GM12891 (cell line): ENCODE measurements at regions not wholly inside any gene's neighbourhood (a gene's known extent, or its start where the extent isn't known, plus 50 kb on each side); places are given as distances from the start of the nearest gene placed in this dataset.

Experiments
- POLR2A ChIP-seq: IDR thresholded peaks from 2 replicates; pipeline ENCODE4 v1.6.1; 2011; ENCODE audit warnings: low read depth, low read length, control low read depth
- POLR2AphosphoS5 ChIP-seq: IDR thresholded peaks from 2 replicates; pipeline ENCODE4 v1.6.1; 2011; ENCODE audit warnings: low read depth, low read length, control low read depth
- TAF1 ChIP-seq: IDR thresholded peaks from 2 replicates; pipeline ENCODE4 v1.6.1; 2011; ENCODE audit warnings: low read depth, low read length, control low read depth

- TF ChIP-seq POLR2A (no peak), POLR2AphosphoS5 (no peak), TAF1 (no peak)
Measured at GRCh38 chr4:52290466-52290865, 239.4 kb downstream of the SPATA18 start.
